ENCODE measurements at regions not wholly inside any gene's neighbourhood (a gene's known extent, or its start where the extent isn't known, plus 50 kb on each side); places are given as distances from the start of the nearest gene placed in this dataset.

DNA sequence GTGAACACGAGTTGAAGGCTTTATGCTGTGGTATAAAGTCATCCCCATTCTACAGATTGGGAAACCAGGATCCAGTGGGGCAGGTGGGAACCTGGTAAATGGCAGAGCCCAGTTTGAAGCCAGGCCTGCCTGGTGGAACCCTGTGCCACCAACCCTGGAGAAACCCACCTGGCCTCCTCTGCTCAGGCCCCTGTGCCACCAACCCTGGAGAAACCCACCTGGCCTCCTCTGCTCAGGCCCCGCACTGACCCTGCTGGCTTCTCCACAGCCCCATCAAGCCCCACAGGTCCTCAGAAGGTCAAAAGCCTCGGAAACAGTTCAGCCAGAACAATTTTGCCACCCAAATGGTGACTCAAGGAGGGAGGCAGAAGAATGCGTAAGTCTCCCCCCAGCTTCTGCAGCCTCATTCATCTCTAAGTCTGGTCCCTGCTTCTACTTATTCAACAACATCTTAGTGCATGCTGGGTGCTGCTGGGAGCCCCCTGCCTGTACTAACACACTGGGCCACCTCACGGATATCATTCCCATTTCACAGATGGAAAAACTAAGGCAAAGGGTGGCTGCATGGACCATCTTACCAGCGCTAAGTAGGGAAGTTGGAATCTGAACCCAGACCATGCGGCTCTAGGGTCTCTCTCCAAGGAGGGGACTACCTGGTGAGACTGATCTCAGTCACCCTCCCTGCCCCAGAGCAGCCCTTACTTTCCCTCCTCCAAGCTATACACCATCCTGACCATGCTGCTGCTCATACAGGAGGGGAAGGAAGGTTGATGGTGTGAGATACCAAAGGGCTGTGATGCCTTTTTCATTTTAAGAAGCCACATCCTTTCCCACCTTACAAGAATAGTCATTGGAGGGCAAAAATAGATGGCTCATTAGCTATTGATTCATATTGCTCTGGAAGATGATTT is 93.7 kb upstream of the ID2 start:
- TF ChIP-seq, protein P1, sequence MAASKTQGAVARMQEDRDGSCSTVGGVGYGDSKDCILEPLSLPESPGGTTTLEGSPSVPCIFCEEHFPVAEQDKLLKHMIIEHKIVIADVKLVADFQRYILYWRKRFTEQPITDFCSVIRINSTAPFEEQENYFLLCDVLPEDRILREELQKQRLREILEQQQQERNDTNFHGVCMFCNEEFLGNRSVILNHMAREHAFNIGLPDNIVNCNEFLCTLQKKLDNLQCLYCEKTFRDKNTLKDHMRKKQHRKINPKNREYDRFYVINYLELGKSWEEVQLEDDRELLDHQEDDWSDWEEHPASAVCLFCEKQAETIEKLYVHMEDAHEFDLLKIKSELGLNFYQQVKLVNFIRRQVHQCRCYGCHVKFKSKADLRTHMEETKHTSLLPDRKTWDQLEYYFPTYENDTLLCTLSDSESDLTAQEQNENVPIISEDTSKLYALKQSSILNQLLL (CRISPR knock-in tag; IDR thresholded peaks at IDR 0.05; ENCODE audit: borderline replicate concordance): no peak
- TF ChIP-seq POLR2A (conservative IDR thresholded peaks at IDR 0.05) (no peak), FOXA1 (IDR thresholded peaks at IDR 0.05; ENCODE audit: borderline replicate concordance) (no peak), ZNF184 (CRISPR knock-in tag; IDR thresholded peaks at IDR 0.05) (no peak), EP300 (IDR thresholded peaks at IDR 0.05; ENCODE audit: low read length) (no peak), ZFP36 (IDR thresholded peaks at IDR 0.05; ENCODE audit: low read depth, low read length, partially characterized antibody) (no peak), POLR2AphosphoS2 (IDR thresholded peaks at IDR 0.05; ENCODE audit: low read length) (no peak), HDAC1 (IDR thresholded peaks at IDR 0.05) (no peak), BHLHE40 (IDR thresholded peaks at IDR 0.05; ENCODE audit: low read length) (no peak), MYNN (IDR thresholded peaks at IDR 0.05) (no peak), MYNN (CRISPR knock-in tag; IDR thresholded peaks at IDR 0.05) (no peak), RNF2 (IDR thresholded peaks at IDR 0.05) (no peak), ZEB2 (IDR thresholded peaks at IDR 0.05) (no peak)
- TF ChIP-seq, protein P2, sequence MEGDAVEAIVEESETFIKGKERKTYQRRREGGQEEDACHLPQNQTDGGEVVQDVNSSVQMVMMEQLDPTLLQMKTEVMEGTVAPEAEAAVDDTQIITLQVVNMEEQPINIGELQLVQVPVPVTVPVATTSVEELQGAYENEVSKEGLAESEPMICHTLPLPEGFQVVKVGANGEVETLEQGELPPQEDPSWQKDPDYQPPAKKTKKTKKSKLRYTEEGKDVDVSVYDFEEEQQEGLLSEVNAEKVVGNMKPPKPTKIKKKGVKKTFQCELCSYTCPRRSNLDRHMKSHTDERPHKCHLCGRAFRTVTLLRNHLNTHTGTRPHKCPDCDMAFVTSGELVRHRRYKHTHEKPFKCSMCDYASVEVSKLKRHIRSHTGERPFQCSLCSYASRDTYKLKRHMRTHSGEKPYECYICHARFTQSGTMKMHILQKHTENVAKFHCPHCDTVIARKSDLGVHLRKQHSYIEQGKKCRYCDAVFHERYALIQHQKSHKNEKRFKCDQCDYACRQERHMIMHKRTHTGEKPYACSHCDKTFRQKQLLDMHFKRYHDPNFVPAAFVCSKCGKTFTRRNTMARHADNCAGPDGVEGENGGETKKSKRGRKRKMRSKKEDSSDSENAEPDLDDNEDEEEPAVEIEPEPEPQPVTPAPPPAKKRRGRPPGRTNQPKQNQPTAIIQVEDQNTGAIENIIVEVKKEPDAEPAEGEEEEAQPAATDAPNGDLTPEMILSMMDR (IDR thresholded peaks at IDR 0.05 in 2 of 3, conservative IDR thresholded peaks at IDR 0.05 in 1 of 3; ENCODE audit: insufficient read depth in 2 of 3, low read depth in 1 of 3, low read length in 3 of 3): no peak
- TF ChIP-seq, protein P3, sequence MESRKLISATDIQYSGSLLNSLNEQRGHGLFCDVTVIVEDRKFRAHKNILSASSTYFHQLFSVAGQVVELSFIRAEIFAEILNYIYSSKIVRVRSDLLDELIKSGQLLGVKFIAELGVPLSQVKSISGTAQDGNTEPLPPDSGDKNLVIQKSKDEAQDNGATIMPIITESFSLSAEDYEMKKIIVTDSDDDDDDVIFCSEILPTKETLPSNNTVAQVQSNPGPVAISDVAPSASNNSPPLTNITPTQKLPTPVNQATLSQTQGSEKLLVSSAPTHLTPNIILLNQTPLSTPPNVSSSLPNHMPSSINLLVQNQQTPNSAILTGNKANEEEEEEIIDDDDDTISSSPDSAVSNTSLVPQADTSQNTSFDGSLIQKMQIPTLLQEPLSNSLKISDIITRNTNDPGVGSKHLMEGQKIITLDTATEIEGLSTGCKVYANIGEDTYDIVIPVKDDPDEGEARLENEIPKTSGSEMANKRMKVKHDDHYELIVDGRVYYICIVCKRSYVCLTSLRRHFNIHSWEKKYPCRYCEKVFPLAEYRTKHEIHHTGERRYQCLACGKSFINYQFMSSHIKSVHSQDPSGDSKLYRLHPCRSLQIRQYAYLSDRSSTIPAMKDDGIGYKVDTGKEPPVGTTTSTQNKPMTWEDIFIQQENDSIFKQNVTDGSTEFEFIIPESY (CRISPR knock-in tag; IDR thresholded peaks at IDR 0.05): no peak

All from K562 (cell line).